IPS-NIHi7 (cell line): ENCODE measurements at regions not wholly inside any gene's neighbourhood (a gene's known extent, or its start where the extent isn't known, plus 50 kb on each side); places are given as distances from the start of the nearest gene placed in this dataset.
"Not testable (repeated sequence)": the region's sequence is repeated elsewhere in the genome, so short reads cannot be mapped to it uniquely, and the experiment has no call there.

Source experiments
- DNase-seq: peaks from one replicate; pipeline ENCODE4 v3.0.0; 2012; ENCODE audit warnings: mixed read lengths; ENCODE audit errors: extremely low spot score

GRCh38 chr5:38789134-38789533 lies 56.7 kb upstream of the OSMR start:
- no peak for DNase-seq

- DNase-seq: no peak
These were observed 56.0 kb upstream of the OSMR start for GRCh38 chr5:38789777-38790176.

GRCh38 chr5:38790268-38790667 lies 55.5 kb upstream of the OSMR start:
- DNase-seq: no peak

DNA sequence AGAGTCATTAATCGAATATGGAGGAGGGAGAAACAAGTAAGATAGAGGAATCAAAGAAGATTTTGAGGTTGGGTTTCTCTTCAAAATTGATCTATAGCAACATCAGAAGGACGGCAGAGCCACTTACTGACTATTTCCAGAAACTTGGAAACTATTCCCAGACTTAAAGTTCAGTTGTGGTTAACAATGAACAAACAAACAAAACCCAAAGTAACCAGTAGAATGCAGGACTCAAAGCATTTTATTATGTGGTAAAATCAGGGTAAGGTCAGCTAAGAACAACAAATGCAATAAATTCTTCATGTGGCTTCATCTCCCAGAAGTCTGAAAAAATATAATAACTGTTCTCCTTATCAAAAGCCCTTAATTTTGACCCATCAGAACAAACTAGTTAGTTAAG lies 54.9 kb upstream of the OSMR start:
- no peak for DNase-seq

- DNase-seq: no peak
These were observed 52.7 kb upstream of the OSMR start for GRCh38 chr5:38793099-38793498.

- not testable (repeated sequence) for DNase-seq
These were observed 51.8 kb upstream of the OSMR start for GRCh38 chr5:38794037-38794436.

GRCh38 chr5:38794986-38795385 lies 50.8 kb upstream of the OSMR start:
- DNase-seq: no peak

GRCh38 chr5:38795986-38796741 lies 49.6 kb upstream of the OSMR start:
- no peak for DNase-seq
